Thyroid gland (tissue), 4 donors: ENCODE measurements at regions not wholly inside any gene's neighbourhood (a gene's known extent, or its start where the extent isn't known, plus 50 kb on each side); places are given as distances from the start of the nearest gene placed in this dataset.

Experiments
- CTCF ChIP-seq, 6 experiments: fragments of 200-600 bp in 3 of 6; fragments of 450-650 bp in 3 of 6; sonication (generic) in 3 of 6; IDR thresholded peaks; one replicate each; pipeline ENCODE4 v1.5.1; 2016 to 2019; ENCODE audit warnings: antibody characterized with exemption in 6 of 6, mild to moderate bottlenecking in 2 of 6, inconsistent platforms in 1 of 6, moderate library complexity in 1 of 6
- POLR2A ChIP-seq, 2 donors: fragments of 450-650 bp; IDR thresholded peaks; one replicate each; pipeline ENCODE4 v1.6.1; 2017; ENCODE audit warnings: antibody characterized with exemption in 2 of 2, mild to moderate bottlenecking in 2 of 2, moderate library complexity in 1 of 2

- TF ChIP-seq CTCF (IDR thresholded peaks at IDR 0.05) (no peak), POLR2A (IDR thresholded peaks at IDR 0.05) (no peak)
Measured at GRCh38 chr15:92228830-92229229, 164.9 kb upstream of the ST8SIA2 start.
